GM10248 (cell line): ENCODE measurements at regions not wholly inside any gene's neighbourhood (a gene's known extent, or its start where the extent isn't known, plus 50 kb on each side); places are given as distances from the start of the nearest gene placed in this dataset.

Source experiments
- CTCF ChIA-PET: fragments of 300-600 bp; sonication (Branson Sonifier 250); formaldehyde crosslinking; extraction: SDS; loops from one replicate; lab custom pipeline; 2021; ENCODE audit warnings: antibody characterized with exemption; lab: Yijun Ruan, JAX
- POLR2A ChIA-PET: fragments of 350-650 bp; sonication (Branson Sonifier 250); formaldehyde crosslinking; extraction: SDS; loops from one replicate; lab custom pipeline; 2020; ENCODE audit warnings: antibody characterized with exemption; lab: Yijun Ruan, JAX
- DNase-seq: peaks from one replicate; pipeline ENCODE4 v3.0.0; 2012; ENCODE audit errors: extremely low spot score
- TF ChIP-seq, protein P1 (sequence below): IDR thresholded peaks from 2 replicates; pipeline ENCODE4 v1.5.1; 2012; ENCODE audit warnings: mild to moderate bottlenecking, low read depth; ENCODE audit errors: extremely low read depth, missing control alignments, control extremely low read depth

DNA sequence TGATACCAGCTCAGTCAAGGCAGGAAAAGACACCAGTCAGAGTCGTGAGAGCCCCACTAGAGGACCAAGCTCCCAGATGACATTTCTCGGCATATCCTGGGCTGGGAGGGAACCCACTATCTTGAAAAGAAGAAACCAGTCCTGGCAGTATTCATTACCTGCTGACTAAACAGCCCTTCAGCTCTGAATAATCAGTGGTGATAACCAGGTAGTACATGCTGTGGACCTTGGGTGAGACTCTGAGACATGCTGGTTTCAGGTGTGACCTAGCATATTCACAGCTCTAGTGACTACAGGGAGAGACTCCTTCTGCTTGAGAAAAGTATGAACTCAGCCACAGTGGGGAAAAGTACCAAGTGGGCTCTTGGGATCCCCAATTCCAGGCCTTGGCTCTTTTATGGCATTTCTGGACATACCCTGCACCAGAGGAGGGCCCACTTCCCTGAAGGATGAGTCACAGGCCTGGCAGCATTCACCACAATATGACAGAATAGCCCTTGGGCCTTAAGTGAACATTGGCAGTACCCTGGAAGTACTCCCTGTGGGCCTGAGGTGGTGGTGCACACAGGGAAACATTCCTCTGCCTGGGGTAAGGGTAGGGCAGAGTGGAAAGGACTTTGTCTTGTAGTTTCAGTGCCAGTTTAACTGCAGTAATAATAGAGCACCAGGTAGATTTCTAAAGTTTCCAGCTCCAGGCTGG, 82.6 kb upstream of the SLC38A4 start:
- ChIA-PET CTCF (interaction anchor here (1.2 kb wide), 1 partner anchor 784 kb away, joined by 3 read pairs; no protein-coding TSS in a partner anchor), POLR2A (no interaction called here)
- TF ChIP-seq, protein P1, sequence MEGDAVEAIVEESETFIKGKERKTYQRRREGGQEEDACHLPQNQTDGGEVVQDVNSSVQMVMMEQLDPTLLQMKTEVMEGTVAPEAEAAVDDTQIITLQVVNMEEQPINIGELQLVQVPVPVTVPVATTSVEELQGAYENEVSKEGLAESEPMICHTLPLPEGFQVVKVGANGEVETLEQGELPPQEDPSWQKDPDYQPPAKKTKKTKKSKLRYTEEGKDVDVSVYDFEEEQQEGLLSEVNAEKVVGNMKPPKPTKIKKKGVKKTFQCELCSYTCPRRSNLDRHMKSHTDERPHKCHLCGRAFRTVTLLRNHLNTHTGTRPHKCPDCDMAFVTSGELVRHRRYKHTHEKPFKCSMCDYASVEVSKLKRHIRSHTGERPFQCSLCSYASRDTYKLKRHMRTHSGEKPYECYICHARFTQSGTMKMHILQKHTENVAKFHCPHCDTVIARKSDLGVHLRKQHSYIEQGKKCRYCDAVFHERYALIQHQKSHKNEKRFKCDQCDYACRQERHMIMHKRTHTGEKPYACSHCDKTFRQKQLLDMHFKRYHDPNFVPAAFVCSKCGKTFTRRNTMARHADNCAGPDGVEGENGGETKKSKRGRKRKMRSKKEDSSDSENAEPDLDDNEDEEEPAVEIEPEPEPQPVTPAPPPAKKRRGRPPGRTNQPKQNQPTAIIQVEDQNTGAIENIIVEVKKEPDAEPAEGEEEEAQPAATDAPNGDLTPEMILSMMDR: no peak
- DNase-seq: no peak

- DNase-seq: no peak
- TF ChIP-seq, protein P1: no peak
- POLR2A ChIA-PET: no interaction called here
- CTCF ChIA-PET: interaction anchor here (1.2 kb wide), 1 partner anchor 784 kb away, joined by 3 read pairs; no protein-coding TSS in a partner anchor
Measured at GRCh38 chr12:46908936-46909635, 83.3 kb upstream of the SLC38A4 start.

DNA sequence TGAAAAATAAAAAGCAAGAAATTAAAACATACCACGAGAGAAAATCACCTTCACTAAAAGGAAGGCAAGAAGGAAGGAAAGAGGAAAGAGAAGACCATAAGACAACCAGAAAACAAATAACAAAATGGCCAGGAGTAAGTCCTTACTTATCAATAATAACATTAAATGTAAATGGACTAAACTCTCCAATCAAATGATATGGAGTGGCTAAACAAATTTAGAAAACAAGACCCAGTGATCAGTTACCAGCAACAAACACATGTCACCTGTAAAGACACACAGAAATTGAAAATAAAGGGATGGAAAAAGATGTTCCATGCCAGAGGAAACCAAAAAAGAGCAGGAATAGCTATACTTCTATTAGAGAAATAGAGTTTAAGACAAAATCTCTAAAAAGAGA, 85.0 kb upstream of the SLC38A4 start:
- no peak for DNase-seq
- CTCF ChIA-PET: no interaction called here
- POLR2A ChIA-PET: no interaction called here
- TF ChIP-seq, protein P1: no peak

DNA sequence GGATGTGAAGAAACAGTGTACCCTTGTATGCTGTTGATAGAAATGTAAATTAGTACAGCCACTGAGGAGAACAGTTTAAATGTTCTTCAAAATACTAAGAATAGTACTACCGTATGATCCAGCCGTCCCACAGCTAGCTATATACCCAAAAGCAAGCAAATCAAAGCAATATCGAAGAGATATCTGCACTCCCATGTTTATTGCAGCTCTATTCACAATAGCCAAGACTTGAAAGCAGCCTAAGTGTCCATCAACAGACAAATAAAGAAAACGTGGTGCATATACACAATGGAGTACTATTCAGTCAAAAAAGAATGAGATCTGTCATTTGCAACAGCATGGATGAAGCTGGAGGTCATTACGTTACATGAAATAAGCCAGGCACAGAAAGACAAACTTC, 88.5 kb upstream of the SLC38A4 start:
- ChIA-PET POLR2A (no interaction called here), CTCF (interaction anchor here (0.8 kb wide), 1 partner anchor 15 kb away, joined by 3 read pairs; no protein-coding TSS in a partner anchor)
- no peak for DNase-seq
- TF ChIP-seq, protein P1: no peak

DNA sequence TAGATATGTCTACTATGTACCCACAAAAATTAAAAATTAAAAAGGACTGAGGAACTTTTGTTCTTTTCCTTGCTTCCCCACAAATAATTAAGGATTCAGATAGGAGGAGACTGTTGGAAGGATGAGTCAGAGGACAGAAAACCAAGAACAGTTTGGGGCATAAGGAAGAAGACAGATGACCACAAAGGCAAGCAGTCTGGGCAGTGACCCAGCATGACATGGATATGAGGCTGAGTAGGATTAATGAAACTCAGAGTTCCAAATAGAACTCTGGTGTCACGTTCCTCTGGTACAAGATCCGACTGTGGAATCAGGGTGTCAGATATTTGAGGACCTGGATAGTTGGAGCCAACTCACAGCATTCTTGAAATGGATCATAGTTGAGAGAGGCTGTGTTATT, 89.3 kb upstream of the SLC38A4 start:
- no peak for DNase-seq
- ChIA-PET POLR2A (no interaction called here), CTCF (interaction anchor here (0.8 kb wide), 1 partner anchor 14 kb away, joined by 3 read pairs; no protein-coding TSS in a partner anchor)
- TF ChIP-seq, protein P1: no peak

GRCh38 chr12:46915836-46916235, 90.0 kb upstream of the SLC38A4 start:
- ChIA-PET CTCF (no interaction called here), POLR2A (no interaction called here)
- TF ChIP-seq, protein P1: no peak
- no peak for DNase-seq
